Thyroid gland (tissue), 4 donors: ENCODE measurements at regions not wholly inside any gene's neighbourhood (a gene's known extent, or its start where the extent isn't known, plus 50 kb on each side); places are given as distances from the start of the nearest gene placed in this dataset.

ENCODE experiments used
- CTCF ChIP-seq, 6 experiments: fragments of 200-600 bp in 3 of 6; fragments of 450-650 bp in 3 of 6; sonication (generic) in 3 of 6; IDR thresholded peaks; one replicate each; pipeline ENCODE4 v1.5.1; 2016 to 2019; ENCODE audit warnings: antibody characterized with exemption in 6 of 6, mild to moderate bottlenecking in 2 of 6, inconsistent platforms in 1 of 6, moderate library complexity in 1 of 6
- POLR2A ChIP-seq, 2 donors: fragments of 450-650 bp; IDR thresholded peaks; one replicate each; pipeline ENCODE4 v1.6.1; 2017; ENCODE audit warnings: antibody characterized with exemption in 2 of 2, mild to moderate bottlenecking in 2 of 2, moderate library complexity in 1 of 2

GRCh38 chr4:108411836-108412235 lies 208.5 kb upstream of the RPL34 start:
- TF ChIP-seq CTCF (IDR thresholded peaks at IDR 0.05) (no peak), POLR2A (IDR thresholded peaks at IDR 0.05) (no peak)
